ENCODE measurements at regions not wholly inside any gene's neighbourhood (a gene's known extent, or its start where the extent isn't known, plus 50 kb on each side); places are given as distances from the start of the nearest gene placed in this dataset.
A peak's percentile ranks its signal among the peaks of the same experiment; 100 is the strongest.

DNA sequence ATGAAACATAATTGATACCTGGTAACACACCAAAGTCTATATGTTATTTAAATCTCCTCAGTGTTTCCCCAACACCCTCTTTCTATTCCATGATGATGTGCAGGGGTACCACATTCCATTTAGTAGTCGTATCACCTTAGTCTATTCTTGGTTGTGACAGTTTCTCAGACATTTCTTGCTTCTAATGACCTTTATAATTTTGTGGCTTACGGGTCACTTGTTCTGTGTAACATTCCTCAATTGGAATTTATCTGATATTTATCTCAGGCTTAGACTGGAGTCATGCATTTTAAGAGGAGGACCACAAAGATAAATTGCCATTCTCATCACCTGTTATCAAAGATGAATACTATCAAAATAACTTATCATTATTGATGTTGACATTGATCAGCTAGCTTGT is 679.6 kb downstream of the USP25 start:
- H3K4me3 ChIP-seq = no peak overlapping the region
- TF ChIP-seq, protein P1, sequence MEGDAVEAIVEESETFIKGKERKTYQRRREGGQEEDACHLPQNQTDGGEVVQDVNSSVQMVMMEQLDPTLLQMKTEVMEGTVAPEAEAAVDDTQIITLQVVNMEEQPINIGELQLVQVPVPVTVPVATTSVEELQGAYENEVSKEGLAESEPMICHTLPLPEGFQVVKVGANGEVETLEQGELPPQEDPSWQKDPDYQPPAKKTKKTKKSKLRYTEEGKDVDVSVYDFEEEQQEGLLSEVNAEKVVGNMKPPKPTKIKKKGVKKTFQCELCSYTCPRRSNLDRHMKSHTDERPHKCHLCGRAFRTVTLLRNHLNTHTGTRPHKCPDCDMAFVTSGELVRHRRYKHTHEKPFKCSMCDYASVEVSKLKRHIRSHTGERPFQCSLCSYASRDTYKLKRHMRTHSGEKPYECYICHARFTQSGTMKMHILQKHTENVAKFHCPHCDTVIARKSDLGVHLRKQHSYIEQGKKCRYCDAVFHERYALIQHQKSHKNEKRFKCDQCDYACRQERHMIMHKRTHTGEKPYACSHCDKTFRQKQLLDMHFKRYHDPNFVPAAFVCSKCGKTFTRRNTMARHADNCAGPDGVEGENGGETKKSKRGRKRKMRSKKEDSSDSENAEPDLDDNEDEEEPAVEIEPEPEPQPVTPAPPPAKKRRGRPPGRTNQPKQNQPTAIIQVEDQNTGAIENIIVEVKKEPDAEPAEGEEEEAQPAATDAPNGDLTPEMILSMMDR (IDR thresholded peaks at IDR 0.05 in 4 of 5, conservative IDR thresholded peaks at IDR 0.05 in 1 of 5) = no peak
- no peak for TF ChIP-seq POLR2A (IDR thresholded peaks at IDR 0.05)
- no peaks in the 10 kb centered on the region for H3K4me1 ChIP-seq
- no peak for DNase-seq
- no peaks in the 10 kb centered on the region for H3K9me3 ChIP-seq
- no peak for ATAC-seq
- H3K36me3 ChIP-seq = no peaks in the 10 kb centered on the region
- no peaks in the 10 kb centered on the region for H3K27me3 ChIP-seq
- no peak overlapping the region for H3K27ac ChIP-seq
- intact Hi-C loops (cut with DNase I; ENCODE audit: low total_unique reads) = no loop called here
- in situ Hi-C loops (cut with MboI; ENCODE audit: low sequenced_read_pairs in 4 of 4) = no loop called here

DNA sequence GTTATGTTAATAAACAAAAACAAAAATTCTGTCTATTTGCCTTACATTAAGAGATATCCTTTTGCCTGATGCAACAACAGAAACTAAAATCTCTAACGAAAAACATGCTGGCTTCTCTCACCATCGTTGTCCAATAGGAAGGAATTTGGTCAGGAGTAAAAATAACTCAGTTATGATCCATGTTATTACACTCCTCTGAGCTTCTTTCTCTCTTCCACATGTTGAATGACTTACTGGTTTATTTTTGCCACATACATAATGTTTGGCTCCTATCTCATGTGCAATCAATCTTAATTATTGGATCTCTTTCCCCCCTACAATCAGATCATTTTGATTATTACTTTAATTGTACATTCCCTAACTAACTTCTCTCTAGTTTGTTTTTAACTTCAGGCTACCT is 688.4 kb downstream of the USP25 start:
- Histone ChIP-seq H3K27me3 (no peaks in the 10 kb centered on the region), H3K4me3 (peak overlapping the region; percentile 51 to 60 (median 56)), H3K36me3 (no peaks in the 10 kb centered on the region), H3K9me3 (no peaks in the 10 kb centered on the region), H3K4me1 (peaks cover 4 to 15% of the 10 kb centered on the region in 2 donors), H3K27ac (peak overlapping the region; percentile 86 to 91 (median 90))
- no peak for DNase-seq
- intact Hi-C loops (cut with DNase I; ENCODE audit: low total_unique reads) = loop anchor here (2.0 to 5.0 kb wide), 2 partner anchors 109 to 226 kb away; no protein-coding TSS in a partner anchor
- in situ Hi-C loops (cut with MboI; ENCODE audit: low sequenced_read_pairs in 4 of 4) = loop anchor here in 2 of 4 donors (5.0 to 10.0 kb wide), 2 partner anchors 113 to 119 kb away; no protein-coding TSS in a partner anchor
- TF ChIP-seq, protein P1 (IDR thresholded peaks at IDR 0.05 in 4 of 5, conservative IDR thresholded peaks at IDR 0.05 in 1 of 5) = no peak
- TF ChIP-seq POLR2A (IDR thresholded peaks at IDR 0.05) = no peak
- peak; percentile 80 to 82 for ATAC-seq

DNA sequence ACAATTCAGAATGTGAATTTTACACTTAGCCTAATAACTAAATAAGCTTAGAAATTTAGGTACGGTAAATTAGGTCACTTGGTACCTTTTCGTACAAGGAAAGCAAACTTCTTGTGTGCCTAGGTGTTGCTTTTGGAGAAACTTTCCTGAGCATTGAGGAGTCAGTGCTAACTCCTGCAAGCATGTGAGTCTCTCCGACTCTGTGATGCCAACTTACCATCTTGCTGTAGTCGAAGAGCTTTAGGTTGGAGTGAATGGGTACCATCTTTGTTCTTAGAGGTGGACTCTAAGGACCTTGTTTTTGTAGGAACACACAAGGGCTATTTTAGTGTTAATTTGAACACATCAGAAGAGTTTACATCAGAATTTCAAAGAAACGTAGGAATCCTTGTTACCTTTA is 688.9 kb downstream of the USP25 start:
- in situ Hi-C loops (cut with MboI; ENCODE audit: low sequenced_read_pairs in 4 of 4) = loop anchor here in 2 of 4 donors (5.0 to 10.0 kb wide), 2 partner anchors 114 to 119 kb away; no protein-coding TSS in a partner anchor
- ATAC-seq (peak; percentile 68 to 70), DNase-seq (peak in 1 of 2 donors; percentile 6)
- intact Hi-C loops (cut with DNase I; ENCODE audit: low total_unique reads) = loop anchor here (1.0 to 5.0 kb wide), 3 partner anchors 110 to 226 kb away; no protein-coding TSS in a partner anchor
- Histone ChIP-seq H3K27ac (peak overlapping the region; percentile 86 to 91 (median 90)), H3K27me3 (no peaks in the 10 kb centered on the region), H3K36me3 (no peaks in the 10 kb centered on the region), H3K4me3 (peak overlapping the region; percentile 51 to 60 (median 56)), H3K4me1 (peaks cover 4 to 15% of the 10 kb centered on the region in 2 donors), H3K9me3 (no peaks in the 10 kb centered on the region)
- TF ChIP-seq POLR2A (IDR thresholded peaks at IDR 0.05) = no peak
- TF ChIP-seq, protein P1 (IDR thresholded peaks at IDR 0.05 in 4 of 5, conservative IDR thresholded peaks at IDR 0.05 in 1 of 5) = no peak

DNA sequence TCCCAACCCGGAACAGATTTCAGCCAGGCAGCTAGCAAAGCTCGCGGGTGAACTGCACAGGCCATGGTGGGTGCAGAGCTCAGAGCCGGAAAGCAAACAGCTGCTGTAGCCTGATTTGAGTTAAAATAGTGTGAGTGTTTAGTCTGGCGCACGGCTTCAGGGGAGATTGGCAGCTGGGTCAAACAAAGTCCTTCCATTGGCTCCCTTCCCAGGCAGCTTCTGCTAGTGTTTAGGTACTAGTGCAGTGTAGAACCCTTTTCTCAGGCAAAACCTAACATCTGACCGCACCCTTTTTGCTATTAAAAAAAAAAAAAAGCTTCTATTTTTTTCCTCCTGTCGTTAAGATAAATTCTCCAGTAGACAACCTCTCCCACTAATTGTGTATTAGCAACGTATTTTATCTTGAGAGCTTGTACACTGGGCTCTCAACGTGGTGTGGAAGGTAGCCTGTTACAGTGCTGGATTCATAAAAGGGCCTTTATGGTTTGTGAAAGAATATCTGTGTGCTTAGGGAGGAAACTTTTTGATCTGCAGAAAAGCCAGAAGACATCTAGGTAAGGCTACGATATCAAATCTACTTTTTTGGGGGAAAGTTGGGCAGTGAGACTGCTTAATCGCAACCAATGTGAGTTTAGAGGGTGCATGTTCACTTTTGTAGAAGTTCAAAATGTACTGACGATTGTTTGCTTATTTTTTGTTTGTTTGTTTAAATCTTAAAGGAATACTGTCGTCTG is 689.6 kb downstream of the USP25 start:
- peaks cover 4 to 15% of the 10 kb centered on the region in 2 donors for H3K4me1 ChIP-seq
- in situ Hi-C loops (cut with MboI; ENCODE audit: low sequenced_read_pairs in 4 of 4) (loop anchor here in 2 of 4 donors (5.0 to 10.0 kb wide), 2 partner anchors 115 to 118 kb away; no protein-coding TSS in a partner anchor), intact Hi-C loops (cut with DNase I; ENCODE audit: low total_unique reads) (loop anchor here (1.0 to 5.0 kb wide), 3 partner anchors 111 to 227 kb away; no protein-coding TSS in a partner anchor)
- H3K27ac ChIP-seq = peak overlapping the region; percentile 86 to 91 (median 90)
- TF ChIP-seq, protein P1 (IDR thresholded peaks at IDR 0.05 in 4 of 5, conservative IDR thresholded peaks at IDR 0.05 in 1 of 5) = no peak
- no peak for TF ChIP-seq POLR2A (IDR thresholded peaks at IDR 0.05)
- ATAC-seq (peak; percentile 64 to 66), DNase-seq (peak; percentile 52 to 59)
- no peaks in the 10 kb centered on the region for H3K36me3 ChIP-seq
- no peaks in the 10 kb centered on the region for H3K27me3 ChIP-seq
- peak overlapping the region; percentile 51 to 60 (median 56) for H3K4me3 ChIP-seq
- no peaks in the 10 kb centered on the region for H3K9me3 ChIP-seq

Data from gastrocnemius medialis (tissue), 4 donors.